ENCODE measurements at regions not wholly inside any gene's neighbourhood (a gene's known extent, or its start where the extent isn't known, plus 50 kb on each side); places are given as distances from the start of the nearest gene placed in this dataset.

DNA sequence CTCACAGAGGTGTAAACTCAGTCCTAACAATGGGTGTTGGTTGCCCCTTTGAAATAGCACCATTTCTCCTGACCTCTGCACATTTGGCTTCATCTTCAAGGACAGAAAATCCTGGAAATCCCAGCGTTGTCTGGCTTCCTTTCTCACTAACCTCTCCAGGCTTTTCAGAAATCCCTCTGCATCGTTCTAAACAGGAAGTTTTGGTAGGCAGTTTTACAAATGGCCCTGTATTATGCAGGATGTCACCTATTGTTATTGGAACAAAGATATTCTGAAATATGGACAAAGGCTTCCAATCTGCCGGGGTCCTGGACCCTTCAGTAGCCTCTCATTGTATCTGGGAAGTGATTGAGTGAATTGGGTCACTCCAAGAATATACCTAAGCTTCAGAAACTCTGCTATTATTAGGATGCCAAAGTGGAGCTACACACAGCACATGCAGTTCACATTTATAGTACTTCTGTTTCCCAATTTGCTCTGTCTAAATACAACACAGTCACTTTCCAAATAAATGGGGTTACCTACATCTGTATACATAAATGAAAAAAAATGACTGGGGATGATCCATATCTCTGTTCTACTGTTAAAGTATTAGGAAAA, 134.8 kb upstream of the KLF6 start:
- no peak for TF ChIP-seq MYC (IDR thresholded peaks at IDR 0.05; ENCODE audit: low read depth, low read length)
- TF ChIP-seq MYC (CRISPR knock-in tag; IDR thresholded peaks at IDR 0.05; ENCODE audit: borderline replicate concordance, low read depth) = no peak
- TF ChIP-seq, protein P1, sequence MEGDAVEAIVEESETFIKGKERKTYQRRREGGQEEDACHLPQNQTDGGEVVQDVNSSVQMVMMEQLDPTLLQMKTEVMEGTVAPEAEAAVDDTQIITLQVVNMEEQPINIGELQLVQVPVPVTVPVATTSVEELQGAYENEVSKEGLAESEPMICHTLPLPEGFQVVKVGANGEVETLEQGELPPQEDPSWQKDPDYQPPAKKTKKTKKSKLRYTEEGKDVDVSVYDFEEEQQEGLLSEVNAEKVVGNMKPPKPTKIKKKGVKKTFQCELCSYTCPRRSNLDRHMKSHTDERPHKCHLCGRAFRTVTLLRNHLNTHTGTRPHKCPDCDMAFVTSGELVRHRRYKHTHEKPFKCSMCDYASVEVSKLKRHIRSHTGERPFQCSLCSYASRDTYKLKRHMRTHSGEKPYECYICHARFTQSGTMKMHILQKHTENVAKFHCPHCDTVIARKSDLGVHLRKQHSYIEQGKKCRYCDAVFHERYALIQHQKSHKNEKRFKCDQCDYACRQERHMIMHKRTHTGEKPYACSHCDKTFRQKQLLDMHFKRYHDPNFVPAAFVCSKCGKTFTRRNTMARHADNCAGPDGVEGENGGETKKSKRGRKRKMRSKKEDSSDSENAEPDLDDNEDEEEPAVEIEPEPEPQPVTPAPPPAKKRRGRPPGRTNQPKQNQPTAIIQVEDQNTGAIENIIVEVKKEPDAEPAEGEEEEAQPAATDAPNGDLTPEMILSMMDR (IDR thresholded peaks at IDR 0.05 in 2 of 3, conservative IDR thresholded peaks at IDR 0.05 in 1 of 3; ENCODE audit: insufficient read depth in 2 of 3, low read depth in 1 of 3, low read length in 3 of 3) = no peak
- no peak for TF ChIP-seq POLR2AphosphoS5 (IDR thresholded peaks at IDR 0.05; ENCODE audit: control insufficient read depth, insufficient read depth, low read depth, low read length)
- TF ChIP-seq, protein P2, sequence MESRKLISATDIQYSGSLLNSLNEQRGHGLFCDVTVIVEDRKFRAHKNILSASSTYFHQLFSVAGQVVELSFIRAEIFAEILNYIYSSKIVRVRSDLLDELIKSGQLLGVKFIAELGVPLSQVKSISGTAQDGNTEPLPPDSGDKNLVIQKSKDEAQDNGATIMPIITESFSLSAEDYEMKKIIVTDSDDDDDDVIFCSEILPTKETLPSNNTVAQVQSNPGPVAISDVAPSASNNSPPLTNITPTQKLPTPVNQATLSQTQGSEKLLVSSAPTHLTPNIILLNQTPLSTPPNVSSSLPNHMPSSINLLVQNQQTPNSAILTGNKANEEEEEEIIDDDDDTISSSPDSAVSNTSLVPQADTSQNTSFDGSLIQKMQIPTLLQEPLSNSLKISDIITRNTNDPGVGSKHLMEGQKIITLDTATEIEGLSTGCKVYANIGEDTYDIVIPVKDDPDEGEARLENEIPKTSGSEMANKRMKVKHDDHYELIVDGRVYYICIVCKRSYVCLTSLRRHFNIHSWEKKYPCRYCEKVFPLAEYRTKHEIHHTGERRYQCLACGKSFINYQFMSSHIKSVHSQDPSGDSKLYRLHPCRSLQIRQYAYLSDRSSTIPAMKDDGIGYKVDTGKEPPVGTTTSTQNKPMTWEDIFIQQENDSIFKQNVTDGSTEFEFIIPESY (CRISPR knock-in tag; IDR thresholded peaks at IDR 0.05) = no peak
- no peak for TF ChIP-seq TCF7L2 (IDR thresholded peaks at IDR 0.05; ENCODE audit: low read depth, low read length)
- TF ChIP-seq, protein P3, sequence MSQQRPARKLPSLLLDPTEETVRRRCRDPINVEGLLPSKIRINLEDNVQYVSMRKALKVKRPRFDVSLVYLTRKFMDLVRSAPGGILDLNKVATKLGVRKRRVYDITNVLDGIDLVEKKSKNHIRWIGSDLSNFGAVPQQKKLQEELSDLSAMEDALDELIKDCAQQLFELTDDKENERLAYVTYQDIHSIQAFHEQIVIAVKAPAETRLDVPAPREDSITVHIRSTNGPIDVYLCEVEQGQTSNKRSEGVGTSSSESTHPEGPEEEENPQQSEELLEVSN (IDR thresholded peaks at IDR 0.05; ENCODE audit: borderline replicate concordance in 1 of 2, extremely low read depth in 1 of 2, insufficient read depth in 1 of 2, insufficient read length in 1 of 2, low read depth in 1 of 2, low read length in 1 of 2, poor library complexity in 1 of 2, severe bottlenecking in 1 of 2) = no peak
- TF ChIP-seq, protein P4, sequence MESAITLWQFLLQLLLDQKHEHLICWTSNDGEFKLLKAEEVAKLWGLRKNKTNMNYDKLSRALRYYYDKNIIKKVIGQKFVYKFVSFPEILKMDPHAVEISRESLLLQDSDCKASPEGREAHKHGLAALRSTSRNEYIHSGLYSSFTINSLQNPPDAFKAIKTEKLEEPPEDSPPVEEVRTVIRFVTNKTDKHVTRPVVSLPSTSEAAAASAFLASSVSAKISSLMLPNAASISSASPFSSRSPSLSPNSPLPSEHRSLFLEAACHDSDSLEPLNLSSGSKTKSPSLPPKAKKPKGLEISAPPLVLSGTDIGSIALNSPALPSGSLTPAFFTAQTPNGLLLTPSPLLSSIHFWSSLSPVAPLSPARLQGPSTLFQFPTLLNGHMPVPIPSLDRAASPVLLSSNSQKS (CRISPR knock-in tag; IDR thresholded peaks at IDR 0.05) = no peak
- TF ChIP-seq, protein P5, sequence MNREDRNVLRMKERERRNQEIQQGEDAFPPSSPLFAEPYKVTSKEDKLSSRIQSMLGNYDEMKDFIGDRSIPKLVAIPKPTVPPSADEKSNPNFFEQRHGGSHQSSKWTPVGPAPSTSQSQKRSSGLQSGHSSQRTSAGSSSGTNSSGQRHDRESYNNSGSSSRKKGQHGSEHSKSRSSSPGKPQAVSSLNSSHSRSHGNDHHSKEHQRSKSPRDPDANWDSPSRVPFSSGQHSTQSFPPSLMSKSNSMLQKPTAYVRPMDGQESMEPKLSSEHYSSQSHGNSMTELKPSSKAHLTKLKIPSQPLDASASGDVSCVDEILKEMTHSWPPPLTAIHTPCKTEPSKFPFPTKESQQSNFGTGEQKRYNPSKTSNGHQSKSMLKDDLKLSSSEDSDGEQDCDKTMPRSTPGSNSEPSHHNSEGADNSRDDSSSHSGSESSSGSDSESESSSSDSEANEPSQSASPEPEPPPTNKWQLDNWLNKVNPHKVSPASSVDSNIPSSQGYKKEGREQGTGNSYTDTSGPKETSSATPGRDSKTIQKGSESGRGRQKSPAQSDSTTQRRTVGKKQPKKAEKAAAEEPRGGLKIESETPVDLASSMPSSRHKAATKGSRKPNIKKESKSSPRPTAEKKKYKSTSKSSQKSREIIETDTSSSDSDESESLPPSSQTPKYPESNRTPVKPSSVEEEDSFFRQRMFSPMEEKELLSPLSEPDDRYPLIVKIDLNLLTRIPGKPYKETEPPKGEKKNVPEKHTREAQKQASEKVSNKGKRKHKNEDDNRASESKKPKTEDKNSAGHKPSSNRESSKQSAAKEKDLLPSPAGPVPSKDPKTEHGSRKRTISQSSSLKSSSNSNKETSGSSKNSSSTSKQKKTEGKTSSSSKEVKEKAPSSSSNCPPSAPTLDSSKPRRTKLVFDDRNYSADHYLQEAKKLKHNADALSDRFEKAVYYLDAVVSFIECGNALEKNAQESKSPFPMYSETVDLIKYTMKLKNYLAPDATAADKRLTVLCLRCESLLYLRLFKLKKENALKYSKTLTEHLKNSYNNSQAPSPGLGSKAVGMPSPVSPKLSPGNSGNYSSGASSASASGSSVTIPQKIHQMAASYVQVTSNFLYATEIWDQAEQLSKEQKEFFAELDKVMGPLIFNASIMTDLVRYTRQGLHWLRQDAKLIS (CRISPR knock-in tag; IDR thresholded peaks at IDR 0.05) = no peak
- TF ChIP-seq ZNF23 (CRISPR knock-in tag; IDR thresholded peaks at IDR 0.05) = no peak
- TF ChIP-seq JUNB (CRISPR knock-in tag; conservative IDR thresholded peaks at IDR 0.05) = no peak

All from K562 (cell line).